ENCODE measurements at regions not wholly inside any gene's neighbourhood (a gene's known extent, or its start where the extent isn't known, plus 50 kb on each side); places are given as distances from the start of the nearest gene placed in this dataset.

- Histone ChIP-seq H2BK120ac (ENCODE audit: low read depth, low read length, poor library complexity, severe bottlenecking) (no peak overlapping the region), H3K79me2 (ENCODE audit: insufficient read depth, low read length) (no peaks in the 10 kb centered on the region), H4K8ac (replicated peaks; ENCODE audit: insufficient read length, low read depth, low read length) (no peak overlapping the region), H3K23ac (ENCODE audit: insufficient read length, low read depth, low read length) (no peak overlapping the region), H2BK12ac (ENCODE audit: insufficient read length, low read depth, low read length) (no peak overlapping the region), H3K9me3 (ENCODE audit: control insufficient read depth, low read depth, low read length) (peaks cover 5% of the 10 kb centered on the region), H3K27me3 (ENCODE audit: insufficient read depth, low read length) (no peaks in the 10 kb centered on the region), H3K4me2 (ENCODE audit: insufficient read depth, insufficient read length, low read length) (no peak overlapping the region), H4K5ac (ENCODE audit: insufficient read length, low read depth, low read length) (no peak overlapping the region), H4K20me1 (ENCODE audit: control insufficient read depth, insufficient read depth, insufficient read length) (no peaks in the 10 kb centered on the region), H4K91ac (ENCODE audit: insufficient read length, low read depth, low read length) (no peak overlapping the region), H3T11ph (ENCODE audit: low read length) (no peak overlapping the region), H3K4ac (ENCODE audit: low read depth, low read length) (no peak overlapping the region), H2BK5ac (ENCODE audit: insufficient read length, low read length) (no peak overlapping the region), H3K18ac (ENCODE audit: insufficient read length, low read depth, low read length) (no peak overlapping the region), H2AK5ac (ENCODE audit: insufficient read length, low read length) (no peak overlapping the region), H3K9ac (ENCODE audit: extremely low read depth, insufficient read length, low read length) (no peak overlapping the region), H2AFZ (ENCODE audit: low read length) (no peak overlapping the region), H3K4me1 (ENCODE audit: insufficient read depth, low read length) (no peaks in the 10 kb centered on the region), H3K79me1 (ENCODE audit: insufficient read depth, low read depth, low read length, poor library complexity, severe bottlenecking) (no peaks in the 10 kb centered on the region), H3K14ac (ENCODE audit: insufficient read depth, low read length) (no peak overlapping the region), H3K23me2 (ENCODE audit: insufficient read length, low read depth, low read length, poor library complexity, severe bottlenecking) (no peaks in the 10 kb centered on the region), H2BK15ac (ENCODE audit: low read depth, low read length) (no peak overlapping the region), H2BK20ac (ENCODE audit: low read depth, low read length, poor library complexity, severe bottlenecking) (no peak overlapping the region), H3K56ac (ENCODE audit: insufficient read length, low read depth, low read length) (no peak overlapping the region), H3K27ac (ENCODE audit: insufficient read length, low read depth, low read length) (no peak overlapping the region)
- H3K4me3 Mint-ChIP-seq = no peak overlapping the region
- H3K4me1 Mint-ChIP-seq = no peaks in the 10 kb centered on the region
- H3K9me3 Mint-ChIP-seq = peaks cover 4 to 12% of the 10 kb centered on the region in 2 experiments; a peak in 3 of 5 replicates
- no CpG with 5 or more reads among the region's 10 CpGs for WGBS (ENCODE audit: extremely low coverage, insufficient read length, low lambda C conversion rate)
- no peak for TF ChIP-seq CTCF (conservative IDR thresholded peaks at IDR 0.05)
- H3K36me3 Mint-ChIP-seq (ENCODE audit: insufficient read depth in 1 of 3, low read depth in 3 of 3) = no peaks in the 10 kb centered on the region; a peak in 1 of 7 replicates
- no peak for DNase-seq
- H3K27ac Mint-ChIP-seq = no peak overlapping the region
- no peaks in the 10 kb centered on the region for H3K27me3 Mint-ChIP-seq (ENCODE audit: low read depth)
Measured at GRCh38 chr17:12261354-12261753, 240.7 kb downstream of the MAP2K4 start.

All from H9 (cell line).